ENCODE measurements at regions not wholly inside any gene's neighbourhood (a gene's known extent, or its start where the extent isn't known, plus 50 kb on each side); places are given as distances from the start of the nearest gene placed in this dataset.
A peak's percentile ranks its signal among the peaks of the same experiment; 100 is the strongest.

- ChIA-PET CTCF (no interaction called here), POLR2A (no interaction called here)
- H3K27ac Mint-ChIP-seq = no peak overlapping the region
- DNase-seq = no peak
- no peak overlapping the region for H3K4me3 Mint-ChIP-seq
- H3K27me3 Mint-ChIP-seq (ENCODE audit: low read depth) = no peaks in the 10 kb centered on the region
- H3K4me1 Mint-ChIP-seq (ENCODE audit: low read depth) = no peaks in the 10 kb centered on the region
- H3K9me3 Mint-ChIP-seq (ENCODE audit: insufficient read depth) = no peaks in the 10 kb centered on the region
- ATAC-seq = no peak
- no peaks in the 10 kb centered on the region for H3K36me3 Mint-ChIP-seq (ENCODE audit: low read depth)
Measured at GRCh38 chr7:58316-58715, 134.1 kb upstream of the FAM20C start.

- H3K27ac Mint-ChIP-seq = no peak overlapping the region
Measured at GRCh38 chr7:59079-60016, 133.0 kb upstream of the FAM20C start.

GRCh38 chr7:60017-60675, 132.2 kb upstream of the FAM20C start:
- no peaks in the 10 kb centered on the region for H3K36me3 Mint-ChIP-seq (ENCODE audit: low read depth)
- ATAC-seq (no peak), DNase-seq (no peak)
- no peaks in the 10 kb centered on the region for H3K9me3 Mint-ChIP-seq (ENCODE audit: insufficient read depth)
- H3K4me1 Mint-ChIP-seq (ENCODE audit: low read depth) = no peaks in the 10 kb centered on the region
- CTCF ChIA-PET = no interaction called here
- no peaks in the 10 kb centered on the region for H3K27me3 Mint-ChIP-seq (ENCODE audit: low read depth)
- H3K27ac Mint-ChIP-seq = no peak overlapping the region
- H3K4me3 Mint-ChIP-seq = no peak overlapping the region
- POLR2A ChIA-PET = no interaction called here

More at GRCh38 chr7:59079-60016, 133.0 kb upstream of the FAM20C start:
- H3K9me3 Mint-ChIP-seq (ENCODE audit: insufficient read depth) = no peaks in the 10 kb centered on the region
- H3K36me3 Mint-ChIP-seq (ENCODE audit: low read depth) = no peaks in the 10 kb centered on the region
- no peaks in the 10 kb centered on the region for H3K4me1 Mint-ChIP-seq (ENCODE audit: low read depth)
- H3K4me3 Mint-ChIP-seq = no peak overlapping the region
- ChIA-PET POLR2A (no interaction called here), CTCF (no interaction called here)
- DNase-seq (no peak), ATAC-seq (no peak)
- H3K27me3 Mint-ChIP-seq (ENCODE audit: low read depth) = no peaks in the 10 kb centered on the region

- Mint-ChIP-seq H3K9me3 (ENCODE audit: insufficient read depth) (no peaks in the 10 kb centered on the region), H3K27ac (no peak overlapping the region), H3K27me3 (ENCODE audit: low read depth) (no peaks in the 10 kb centered on the region), H3K4me1 (ENCODE audit: low read depth) (no peaks in the 10 kb centered on the region), H3K36me3 (ENCODE audit: low read depth) (no peaks in the 10 kb centered on the region), H3K4me3 (no peak overlapping the region)
- CTCF ChIA-PET = no interaction called here
- no peak for DNase-seq
- POLR2A ChIA-PET = no interaction called here
- ATAC-seq = no peak
Measured at GRCh38 chr7:60706-61105, 131.7 kb upstream of the FAM20C start.

- Mint-ChIP-seq H3K27me3 (ENCODE audit: low read depth) (no peaks in the 10 kb centered on the region), H3K9me3 (ENCODE audit: insufficient read depth) (no peaks in the 10 kb centered on the region), H3K4me3 (no peak overlapping the region), H3K36me3 (ENCODE audit: low read depth) (no peaks in the 10 kb centered on the region), H3K27ac (no peak overlapping the region), H3K4me1 (ENCODE audit: low read depth) (no peaks in the 10 kb centered on the region)
- ChIA-PET CTCF (no interaction called here), POLR2A (interaction anchor here (0.6 kb wide), 1 partner anchor 12 kb away, joined by 3 read pairs; no protein-coding TSS in a partner anchor)
- ATAC-seq (no peak), DNase-seq (no peak)
Measured at GRCh38 chr7:61111-61510, 131.3 kb upstream of the FAM20C start.

GRCh38 chr7:61576-62360, 130.6 kb upstream of the FAM20C start:
- ChIA-PET POLR2A (interaction anchor here (0.6 kb wide), 1 partner anchor 11 kb away, joined by 3 read pairs; no protein-coding TSS in a partner anchor), CTCF (no interaction called here)
- Mint-ChIP-seq H3K27ac (no peak overlapping the region), H3K4me3 (no peak overlapping the region), H3K36me3 (ENCODE audit: low read depth) (no peaks in the 10 kb centered on the region), H3K9me3 (ENCODE audit: insufficient read depth) (no peaks in the 10 kb centered on the region), H3K27me3 (ENCODE audit: low read depth) (no peaks in the 10 kb centered on the region), H3K4me1 (ENCODE audit: low read depth) (no peaks in the 10 kb centered on the region)
- DNase-seq (no peak), ATAC-seq (no peak)

GRCh38 chr7:62361-63116, 129.8 kb upstream of the FAM20C start:
- Mint-ChIP-seq H3K4me3 (no peak overlapping the region), H3K9me3 (ENCODE audit: insufficient read depth) (no peaks in the 10 kb centered on the region), H3K4me1 (ENCODE audit: low read depth) (no peaks in the 10 kb centered on the region), H3K27me3 (ENCODE audit: low read depth) (no peaks in the 10 kb centered on the region), H3K36me3 (ENCODE audit: low read depth) (no peaks in the 10 kb centered on the region), H3K27ac (no peak overlapping the region)
- POLR2A ChIA-PET = no interaction called here
- CTCF ChIA-PET = no interaction called here
- ATAC-seq (no peak), DNase-seq (no peak)

GRCh38 chr7:63117-63480, 129.3 kb upstream of the FAM20C start:
- POLR2A ChIA-PET = no interaction called here
- CTCF ChIA-PET = no interaction called here
- DNase-seq (no peak), ATAC-seq (no peak)
- Mint-ChIP-seq H3K36me3 (ENCODE audit: low read depth) (no peaks in the 10 kb centered on the region), H3K9me3 (ENCODE audit: insufficient read depth) (no peaks in the 10 kb centered on the region), H3K4me3 (no peak overlapping the region), H3K27me3 (ENCODE audit: low read depth) (no peaks in the 10 kb centered on the region), H3K4me1 (ENCODE audit: low read depth) (no peaks in the 10 kb centered on the region), H3K27ac (no peak overlapping the region)

GRCh38 chr7:63521-64021, 128.8 kb upstream of the FAM20C start:
- H3K27ac Mint-ChIP-seq = no peak overlapping the region
- no peaks in the 10 kb centered on the region for H3K27me3 Mint-ChIP-seq (ENCODE audit: low read depth)
- CTCF ChIA-PET = no interaction called here
- POLR2A ChIA-PET = no interaction called here
- H3K9me3 Mint-ChIP-seq (ENCODE audit: insufficient read depth) = no peaks in the 10 kb centered on the region
- H3K36me3 Mint-ChIP-seq (ENCODE audit: low read depth) = no peaks in the 10 kb centered on the region
- no peak for ATAC-seq
- no peak overlapping the region for H3K4me3 Mint-ChIP-seq
- no peak for DNase-seq
- H3K4me1 Mint-ChIP-seq (ENCODE audit: low read depth) = no peaks in the 10 kb centered on the region

GRCh38 chr7:64098-64915, 128.1 kb upstream of the FAM20C start:
- Mint-ChIP-seq H3K9me3 (ENCODE audit: insufficient read depth) (no peaks in the 10 kb centered on the region), H3K27ac (no peak overlapping the region), H3K4me1 (ENCODE audit: low read depth) (no peaks in the 10 kb centered on the region), H3K27me3 (ENCODE audit: low read depth) (no peaks in the 10 kb centered on the region), H3K36me3 (ENCODE audit: low read depth) (no peaks in the 10 kb centered on the region), H3K4me3 (no peak overlapping the region)
- ATAC-seq (no peak), DNase-seq (peak; percentile 24)
- POLR2A ChIA-PET = no interaction called here
- CTCF ChIA-PET = no interaction called here

GRCh38 chr7:64916-65341, 127.4 kb upstream of the FAM20C start:
- POLR2A ChIA-PET = no interaction called here
- Mint-ChIP-seq H3K27ac (no peak overlapping the region), H3K36me3 (ENCODE audit: low read depth) (no peaks in the 10 kb centered on the region), H3K27me3 (ENCODE audit: low read depth) (no peaks in the 10 kb centered on the region), H3K4me3 (no peak overlapping the region), H3K9me3 (ENCODE audit: insufficient read depth) (no peaks in the 10 kb centered on the region), H3K4me1 (ENCODE audit: low read depth) (no peaks in the 10 kb centered on the region)
- ATAC-seq = no peak
- no peak for DNase-seq
- CTCF ChIA-PET = no interaction called here

All from activated CD8-positive, alpha-beta T cell treated with anti-CD3 and anti-CD28 coated beads, Interleukin-2, amount 10 ng/mL, durations not matched to agents 7 days and 5 days (primary cell).